Fibroblast of lung (primary cell): ENCODE measurements at regions not wholly inside any gene's neighbourhood (a gene's known extent, or its start where the extent isn't known, plus 50 kb on each side); places are given as distances from the start of the nearest gene placed in this dataset.

Experiments
- EZH2 ChIP-seq: IDR thresholded peaks from 2 replicates; pipeline ENCODE4 v1.5.1; 2012; ENCODE audit warnings: low read length, control low read depth, mild to moderate bottlenecking; ENCODE audit errors: missing control alignments
- TF ChIP-seq, protein P1 (sequence below), 2 donors: IDR thresholded peaks in 1 of 2; conservative IDR thresholded peaks in 1 of 2; 1 replicate in 1 of 2; 2 replicates in 1 of 2; pipeline ENCODE4 v1.5.1; 2011 to 2012; ENCODE audit warnings: low read length in 2 of 2, control low read depth in 1 of 2, inconsistent platforms in 1 of 2, low read depth in 1 of 2, mild to moderate bottlenecking in 1 of 2

DNA sequence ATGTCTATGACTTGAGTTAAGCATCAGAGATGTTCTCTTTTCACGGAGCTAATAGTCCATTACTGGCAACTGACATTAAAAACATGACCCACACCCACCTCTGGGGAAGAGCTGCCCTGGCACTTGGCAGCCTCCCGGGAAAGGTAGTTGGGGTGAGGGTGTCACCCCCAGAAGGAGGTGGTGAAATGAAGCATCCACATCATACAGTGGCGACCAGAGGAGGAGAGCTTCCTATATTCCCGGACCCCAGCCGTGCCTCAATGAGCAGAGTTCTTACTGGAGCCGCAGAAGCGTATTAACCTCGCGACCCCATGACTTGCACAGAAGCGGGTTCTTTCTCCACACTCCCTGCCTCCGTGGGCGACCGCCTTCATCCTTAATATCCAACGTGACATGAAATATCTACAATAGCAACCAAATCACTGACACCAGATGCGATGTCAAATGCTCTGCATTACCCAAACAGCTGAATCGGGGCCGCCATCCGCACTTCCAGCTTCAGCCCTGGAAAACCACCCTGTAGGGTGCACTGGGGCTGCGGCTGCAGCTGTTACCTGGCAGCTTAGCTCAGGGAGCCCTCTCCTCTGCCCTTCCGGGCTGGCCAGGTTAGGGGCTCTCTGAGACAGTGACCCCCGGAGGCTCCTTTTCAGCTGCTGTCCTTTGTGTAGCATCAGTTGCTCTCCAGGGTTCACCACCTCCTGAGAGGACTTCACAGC lies 103.1 kb upstream of the PARD3 start:
- no peak for TF ChIP-seq EZH2
- TF ChIP-seq, protein P1, sequence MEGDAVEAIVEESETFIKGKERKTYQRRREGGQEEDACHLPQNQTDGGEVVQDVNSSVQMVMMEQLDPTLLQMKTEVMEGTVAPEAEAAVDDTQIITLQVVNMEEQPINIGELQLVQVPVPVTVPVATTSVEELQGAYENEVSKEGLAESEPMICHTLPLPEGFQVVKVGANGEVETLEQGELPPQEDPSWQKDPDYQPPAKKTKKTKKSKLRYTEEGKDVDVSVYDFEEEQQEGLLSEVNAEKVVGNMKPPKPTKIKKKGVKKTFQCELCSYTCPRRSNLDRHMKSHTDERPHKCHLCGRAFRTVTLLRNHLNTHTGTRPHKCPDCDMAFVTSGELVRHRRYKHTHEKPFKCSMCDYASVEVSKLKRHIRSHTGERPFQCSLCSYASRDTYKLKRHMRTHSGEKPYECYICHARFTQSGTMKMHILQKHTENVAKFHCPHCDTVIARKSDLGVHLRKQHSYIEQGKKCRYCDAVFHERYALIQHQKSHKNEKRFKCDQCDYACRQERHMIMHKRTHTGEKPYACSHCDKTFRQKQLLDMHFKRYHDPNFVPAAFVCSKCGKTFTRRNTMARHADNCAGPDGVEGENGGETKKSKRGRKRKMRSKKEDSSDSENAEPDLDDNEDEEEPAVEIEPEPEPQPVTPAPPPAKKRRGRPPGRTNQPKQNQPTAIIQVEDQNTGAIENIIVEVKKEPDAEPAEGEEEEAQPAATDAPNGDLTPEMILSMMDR (conservative IDR thresholded peaks at IDR 0.05 in 1 of 2, IDR thresholded peaks at IDR 0.05 in 1 of 2; ENCODE audit: low read depth in 1 of 2, low read length in 2 of 2) = no peak
